Liver (tissue), 7 donors: ENCODE measurements at regions not wholly inside any gene's neighbourhood (a gene's known extent, or its start where the extent isn't known, plus 50 kb on each side); places are given as distances from the start of the nearest gene placed in this dataset.

Experiments
- DNase-seq: peaks from one replicate; pipeline ENCODE4 v3.0.0-alpha.2; 2017; ENCODE audit warnings: low spot score
- H3K27ac ChIP-seq, 2 donors: one replicate each; pipeline ENCODE4 v1.7.0; 2013; ENCODE audit warnings: inconsistent platforms in 2 of 2, low read length in 2 of 2, control low read depth in 1 of 2, low read depth in 1 of 2, mild to moderate bottlenecking in 1 of 2
- H3K27me3 ChIP-seq, 4 donors: one replicate each; pipeline versions ENCODE4 v1.6.1 to v1.7.0; 2013; ENCODE audit warnings: low read length in 3 of 4, inconsistent platforms in 1 of 4, mild to moderate bottlenecking in 1 of 4, moderate library complexity in 1 of 4; ENCODE audit not compliant: control insufficient read depth in 4 of 4, insufficient read depth in 4 of 4
- H3K36me3 ChIP-seq, 4 donors: one replicate each; pipeline versions ENCODE4 v1.6.1 to v1.7.0; 2013; ENCODE audit warnings: low read length in 3 of 4, mild to moderate bottlenecking in 3 of 4, low read depth in 1 of 4, moderate library complexity in 1 of 4; ENCODE audit not compliant: control insufficient read depth in 4 of 4, insufficient read depth in 3 of 4
- H3K4me1 ChIP-seq, 4 donors: one replicate each; pipeline versions ENCODE4 v1.6.1 to v1.7.0; 2013; ENCODE audit warnings: low read length in 3 of 4, mild to moderate bottlenecking in 3 of 4, moderate library complexity in 1 of 4; ENCODE audit not compliant: control insufficient read depth in 4 of 4, insufficient read depth in 4 of 4
- H3K4me3 ChIP-seq, 3 donors: one replicate each; pipeline versions ENCODE4 v1.6.1 to v1.7.0; 2013; ENCODE audit warnings: low read length in 3 of 3, control low read depth in 1 of 3, low read depth in 1 of 3, mild to moderate bottlenecking in 1 of 3
- H3K9ac ChIP-seq, 2 donors: one replicate each; pipeline ENCODE4 v1.7.0; 2013; ENCODE audit warnings: low read length in 2 of 2, mild to moderate bottlenecking in 2 of 2, moderate library complexity in 2 of 2, control low read depth in 1 of 2, low read depth in 1 of 2
- H3K9me3 ChIP-seq, 4 donors: one replicate each; pipeline versions ENCODE4 v1.6.1 to v1.7.0; 2013; ENCODE audit warnings: low read length in 3 of 4; ENCODE audit not compliant: control insufficient read depth in 4 of 4
- EGR1 ChIP-seq, 2 donors: IDR thresholded peaks; 2 replicates each; pipeline ENCODE4 v1.6.1; 2016 to 2018; ENCODE audit warnings: antibody characterized with exemption in 2 of 2, low read depth in 2 of 2
- FOXA1 ChIP-seq: IDR thresholded peaks from 2 replicates; pipeline ENCODE4 v1.6.1; 2016; ENCODE audit warnings: antibody characterized with exemption
- FOXA2 ChIP-seq: IDR thresholded peaks from 2 replicates; pipeline ENCODE4 v1.6.1; 2016; ENCODE audit warnings: antibody characterized with exemption
- GABPA ChIP-seq, 2 donors: IDR thresholded peaks in 1 of 2; conservative IDR thresholded peaks in 1 of 2; 2 replicates each; pipeline ENCODE4 v1.6.1; 2016; ENCODE audit warnings: antibody characterized with exemption in 2 of 2, mild to moderate bottlenecking in 1 of 2, moderate library complexity in 1 of 2
- HNF4A ChIP-seq, 2 donors: conservative IDR thresholded peaks; 2 replicates each; pipeline ENCODE4 v1.6.1; 2016; ENCODE audit warnings: antibody characterized with exemption in 2 of 2, mild to moderate bottlenecking in 2 of 2
- JUND ChIP-seq, 2 donors: IDR thresholded peaks; 2 replicates each; pipeline ENCODE4 v1.6.1; 2016; ENCODE audit warnings: antibody characterized with exemption in 2 of 2
- NR2F2 ChIP-seq: IDR thresholded peaks from 2 replicates; pipeline ENCODE4 v1.6.1; 2016; ENCODE audit warnings: antibody characterized with exemption
- RXRA ChIP-seq, 2 donors: IDR thresholded peaks; 2 replicates each; pipeline ENCODE4 v1.6.1; 2017 to 2018; ENCODE audit warnings: antibody characterized with exemption in 2 of 2, mild to moderate bottlenecking in 1 of 2
- SP1 ChIP-seq: IDR thresholded peaks from 2 replicates; pipeline ENCODE4 v1.6.1; 2018; ENCODE audit warnings: antibody characterized with exemption, mild to moderate bottlenecking
- YY1 ChIP-seq: IDR thresholded peaks from 2 replicates; pipeline ENCODE4 v1.6.1; 2016; ENCODE audit warnings: antibody characterized with exemption, mild to moderate bottlenecking
- WGBS: extraction: QIAGEN DNeasy Blood & Tissue Kit; methylation state at CpG from one replicate; pipeline ENCODE4 v1.1.7; 2013; 5-methylcytosine and 5-hydroxymethylcytosine counted together
- TF ChIP-seq, protein P1 (sequence below): IDR thresholded peaks from 2 replicates; pipeline ENCODE4 v1.6.1; 2016; ENCODE audit warnings: antibody characterized with exemption
- TF ChIP-seq, protein P2 (sequence below): IDR thresholded peaks from 2 replicates; pipeline ENCODE4 v1.6.1; 2016; ENCODE audit warnings: antibody characterized with exemption
- TF ChIP-seq, protein P3 (sequence below): IDR thresholded peaks from 2 replicates; pipeline ENCODE4 v1.6.1; 2016; ENCODE audit warnings: antibody characterized with exemption, mild to moderate bottlenecking
- donor health status: healthy.
- donor health status: healthy.
- donor health status: healthy.
- donor health status: healthy.

DNA sequence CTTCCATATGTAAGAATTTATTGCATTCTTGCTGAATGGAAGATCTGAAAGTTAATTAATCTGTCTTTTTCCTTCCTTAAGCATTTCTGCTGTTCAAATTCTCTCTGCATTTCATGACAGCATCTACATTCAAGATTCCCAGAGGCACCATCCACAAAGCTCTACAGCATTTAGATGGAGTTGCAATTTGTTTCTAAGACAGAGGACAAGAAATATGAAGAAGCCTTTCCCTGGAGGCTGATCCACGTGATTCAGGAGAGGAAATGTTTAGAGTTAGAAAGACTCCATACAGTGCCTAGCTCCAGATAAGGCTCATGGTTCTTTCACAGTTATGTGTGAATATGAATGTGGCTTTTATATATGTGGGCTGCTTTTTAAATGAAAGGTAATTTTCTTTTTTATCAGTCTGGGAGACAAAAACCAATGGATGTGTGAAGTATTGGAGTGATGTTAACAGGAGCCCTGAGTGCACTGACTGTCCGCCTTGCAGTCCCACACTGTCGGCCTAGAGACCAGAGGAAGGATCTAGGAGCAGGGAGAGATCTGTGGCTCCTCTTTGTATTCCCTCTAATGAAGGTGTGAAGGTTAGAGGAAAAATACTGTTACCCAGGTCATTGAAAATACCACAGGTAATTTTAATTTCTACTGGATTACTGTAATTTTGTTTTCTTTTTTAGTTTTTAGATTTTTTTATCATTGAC, 686.6 kb upstream of the GJE1 start:
- WGBS: 77% methylated on average over 3 of the region's 3 CpGs
- no peak overlapping the region for H3K27ac ChIP-seq
- H3K9me3 ChIP-seq: no peaks in the 10 kb centered on the region
- no peaks in the 10 kb centered on the region for H3K4me1 ChIP-seq
- H3K27me3 ChIP-seq: no peaks in the 10 kb centered on the region
- TF ChIP-seq YY1 (no peak), RXRA (IDR thresholded peaks at IDR 0.05) (no peak)
- H3K36me3 ChIP-seq: no peaks in the 10 kb centered on the region
- no peak overlapping the region for H3K4me3 ChIP-seq
- H3K9ac ChIP-seq: no peak overlapping the region
- no peak for DNase-seq

DNA sequence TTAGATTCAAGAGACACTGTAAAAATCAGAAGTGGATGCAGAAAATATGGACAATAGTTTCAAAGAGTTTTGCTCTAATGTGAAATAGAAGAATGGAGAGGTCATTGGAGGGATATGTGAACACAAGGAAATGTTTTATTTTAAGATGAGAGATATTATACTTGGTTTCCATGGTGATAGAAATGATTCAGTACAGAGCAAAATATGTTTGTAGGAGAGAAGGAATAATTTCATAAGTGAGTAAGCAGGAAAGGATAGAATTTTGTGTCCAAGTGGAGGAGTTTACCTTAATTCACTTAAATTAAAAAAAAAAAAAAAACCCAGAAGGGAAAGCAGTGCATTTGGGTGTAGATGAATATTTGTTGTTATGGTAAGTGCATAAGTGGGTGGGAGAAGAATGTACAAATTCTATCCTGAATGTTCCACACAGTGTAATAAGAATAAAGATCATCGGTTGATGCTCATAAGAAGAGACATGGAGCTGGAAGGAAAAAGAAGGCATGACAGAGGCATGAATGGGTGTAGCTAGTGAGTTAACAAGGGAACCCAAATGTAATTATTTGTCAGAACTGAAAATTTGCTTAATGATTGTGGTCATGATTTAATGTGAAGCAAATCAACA, 688.9 kb upstream of the GJE1 start:
- Histone ChIP-seq H3K27me3 (no peaks in the 10 kb centered on the region), H3K36me3 (no peaks in the 10 kb centered on the region), H3K4me3 (no peak overlapping the region), H3K4me1 (no peaks in the 10 kb centered on the region), H3K9ac (no peak overlapping the region), H3K27ac (no peak overlapping the region), H3K9me3 (no peaks in the 10 kb centered on the region)
- 97% methylated on average over 1 of the region's 1 CpG for WGBS
- DNase-seq: no peak
- TF ChIP-seq RXRA (IDR thresholded peaks at IDR 0.05) (no peak), FOXA1 (no peak), EGR1 (IDR thresholded peaks at IDR 0.05; ENCODE audit: low read depth in 2 of 2) (no peak), FOXA2 (no peak)
- TF ChIP-seq, protein P1, sequence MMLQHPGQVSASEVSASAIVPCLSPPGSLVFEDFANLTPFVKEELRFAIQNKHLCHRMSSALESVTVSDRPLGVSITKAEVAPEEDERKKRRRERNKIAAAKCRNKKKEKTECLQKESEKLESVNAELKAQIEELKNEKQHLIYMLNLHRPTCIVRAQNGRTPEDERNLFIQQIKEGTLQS: no peak
- TF ChIP-seq, protein P2, sequence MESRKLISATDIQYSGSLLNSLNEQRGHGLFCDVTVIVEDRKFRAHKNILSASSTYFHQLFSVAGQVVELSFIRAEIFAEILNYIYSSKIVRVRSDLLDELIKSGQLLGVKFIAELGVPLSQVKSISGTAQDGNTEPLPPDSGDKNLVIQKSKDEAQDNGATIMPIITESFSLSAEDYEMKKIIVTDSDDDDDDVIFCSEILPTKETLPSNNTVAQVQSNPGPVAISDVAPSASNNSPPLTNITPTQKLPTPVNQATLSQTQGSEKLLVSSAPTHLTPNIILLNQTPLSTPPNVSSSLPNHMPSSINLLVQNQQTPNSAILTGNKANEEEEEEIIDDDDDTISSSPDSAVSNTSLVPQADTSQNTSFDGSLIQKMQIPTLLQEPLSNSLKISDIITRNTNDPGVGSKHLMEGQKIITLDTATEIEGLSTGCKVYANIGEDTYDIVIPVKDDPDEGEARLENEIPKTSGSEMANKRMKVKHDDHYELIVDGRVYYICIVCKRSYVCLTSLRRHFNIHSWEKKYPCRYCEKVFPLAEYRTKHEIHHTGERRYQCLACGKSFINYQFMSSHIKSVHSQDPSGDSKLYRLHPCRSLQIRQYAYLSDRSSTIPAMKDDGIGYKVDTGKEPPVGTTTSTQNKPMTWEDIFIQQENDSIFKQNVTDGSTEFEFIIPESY: no peak
- TF ChIP-seq, protein P3, sequence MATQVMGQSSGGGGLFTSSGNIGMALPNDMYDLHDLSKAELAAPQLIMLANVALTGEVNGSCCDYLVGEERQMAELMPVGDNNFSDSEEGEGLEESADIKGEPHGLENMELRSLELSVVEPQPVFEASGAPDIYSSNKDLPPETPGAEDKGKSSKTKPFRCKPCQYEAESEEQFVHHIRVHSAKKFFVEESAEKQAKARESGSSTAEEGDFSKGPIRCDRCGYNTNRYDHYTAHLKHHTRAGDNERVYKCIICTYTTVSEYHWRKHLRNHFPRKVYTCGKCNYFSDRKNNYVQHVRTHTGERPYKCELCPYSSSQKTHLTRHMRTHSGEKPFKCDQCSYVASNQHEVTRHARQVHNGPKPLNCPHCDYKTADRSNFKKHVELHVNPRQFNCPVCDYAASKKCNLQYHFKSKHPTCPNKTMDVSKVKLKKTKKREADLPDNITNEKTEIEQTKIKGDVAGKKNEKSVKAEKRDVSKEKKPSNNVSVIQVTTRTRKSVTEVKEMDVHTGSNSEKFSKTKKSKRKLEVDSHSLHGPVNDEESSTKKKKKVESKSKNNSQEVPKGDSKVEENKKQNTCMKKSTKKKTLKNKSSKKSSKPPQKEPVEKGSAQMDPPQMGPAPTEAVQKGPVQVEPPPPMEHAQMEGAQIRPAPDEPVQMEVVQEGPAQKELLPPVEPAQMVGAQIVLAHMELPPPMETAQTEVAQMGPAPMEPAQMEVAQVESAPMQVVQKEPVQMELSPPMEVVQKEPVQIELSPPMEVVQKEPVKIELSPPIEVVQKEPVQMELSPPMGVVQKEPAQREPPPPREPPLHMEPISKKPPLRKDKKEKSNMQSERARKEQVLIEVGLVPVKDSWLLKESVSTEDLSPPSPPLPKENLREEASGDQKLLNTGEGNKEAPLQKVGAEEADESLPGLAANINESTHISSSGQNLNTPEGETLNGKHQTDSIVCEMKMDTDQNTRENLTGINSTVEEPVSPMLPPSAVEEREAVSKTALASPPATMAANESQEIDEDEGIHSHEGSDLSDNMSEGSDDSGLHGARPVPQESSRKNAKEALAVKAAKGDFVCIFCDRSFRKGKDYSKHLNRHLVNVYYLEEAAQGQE: no peak

DNA sequence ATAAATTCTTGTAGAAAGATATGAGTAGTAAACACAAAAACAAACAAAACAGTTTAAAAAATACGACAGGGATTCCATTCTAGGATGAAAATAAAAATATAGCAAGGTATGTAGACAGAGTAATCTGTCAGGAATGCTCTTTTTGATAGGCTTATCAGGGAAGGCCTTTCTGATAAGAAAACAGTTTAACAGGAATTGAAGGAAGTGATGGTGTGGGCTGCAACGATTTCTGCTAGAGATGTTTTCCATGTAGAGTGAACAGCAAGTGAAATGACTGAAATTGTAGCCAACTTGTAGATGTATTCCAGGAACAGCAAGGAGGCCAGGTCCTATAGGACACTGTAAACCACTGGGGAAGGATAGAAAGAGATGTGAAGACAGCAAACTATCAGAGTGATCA, 689.7 kb upstream of the GJE1 start:
- WGBS: 36% methylated on average over 2 of the region's 2 CpGs
- Histone ChIP-seq H3K27me3 (no peaks in the 10 kb centered on the region), H3K4me1 (no peaks in the 10 kb centered on the region), H3K9ac (no peak overlapping the region), H3K9me3 (no peaks in the 10 kb centered on the region), H3K4me3 (no peak overlapping the region), H3K27ac (no peak overlapping the region), H3K36me3 (no peaks in the 10 kb centered on the region)
- no peak for DNase-seq
- TF ChIP-seq, protein P2: no peak
- TF ChIP-seq, protein P1: no peak
- TF ChIP-seq SP1 (no peak), NR2F2 (no peak), GABPA (IDR thresholded peaks at IDR 0.05 in 1 of 2, conservative IDR thresholded peaks at IDR 0.05 in 1 of 2) (no peak), YY1 (no peak), EGR1 (IDR thresholded peaks at IDR 0.05; ENCODE audit: low read depth in 2 of 2) (no peak), HNF4A (conservative IDR thresholded peaks at IDR 0.05) (no peak), RXRA (IDR thresholded peaks at IDR 0.05) (no peak), JUND (IDR thresholded peaks at IDR 0.05) (no peak), FOXA2 (no peak), FOXA1 (no peak)
- TF ChIP-seq, protein P3: no peak
